ENCODE measurements at regions not wholly inside any gene's neighbourhood (a gene's known extent, or its start where the extent isn't known, plus 50 kb on each side); places are given as distances from the start of the nearest gene placed in this dataset.

- no peaks in the 10 kb centered on the region for H3K27me3 ChIP-seq (ENCODE audit: insufficient read depth, poor library complexity, severe bottlenecking)
- H3K27ac ChIP-seq (replicated peaks), result peak overlapping the region; percentile 76
- no peak overlapping the region for H3K4me3 ChIP-seq (replicated peaks; ENCODE audit: insufficient read depth, low read length)
- TF ChIP-seq POLR2AphosphoS5 (IDR thresholded peaks at IDR 0.05; ENCODE audit: low read depth) (no peak), CTCF (IDR thresholded peaks at IDR 0.05; ENCODE audit: insufficient read depth, low read length) (peak; percentile 54)
- peak; percentile 72 to 75 for DNase-seq (ENCODE audit: low read depth in 1 of 2, low spot score in 1 of 2)
These were observed 108.8 kb upstream of the ATF7IP start for GRCh38 chr12:14256555-14257169.

- no peaks in the 10 kb centered on the region for H3K27me3 ChIP-seq (ENCODE audit: insufficient read depth, poor library complexity, severe bottlenecking)
- TF ChIP-seq POLR2AphosphoS5 (IDR thresholded peaks at IDR 0.05; ENCODE audit: low read depth) (no peak), SPI1 (IDR thresholded peaks at IDR 0.05; ENCODE audit: borderline replicate concordance, low read depth) (no peak), REST (IDR thresholded peaks at IDR 0.05; ENCODE audit: insufficient replicate concordance, low read depth) (no peak)
- no peak overlapping the region for H3K4me3 ChIP-seq (replicated peaks; ENCODE audit: insufficient read depth, low read length)
- H3K27ac ChIP-seq (replicated peaks), result peak overlapping the region; percentile 76
- DNase-seq (ENCODE audit: low read depth in 1 of 2, low spot score in 1 of 2), result no peak
These were observed 108.2 kb upstream of the ATF7IP start for GRCh38 chr12:14257303-14257733.

- no peak overlapping the region for H3K4me3 ChIP-seq (replicated peaks; ENCODE audit: insufficient read depth, low read length)
- DNase-seq (ENCODE audit: low read depth in 1 of 2, low spot score in 1 of 2), result peak in 1 of 2 experiments; percentile 80
- H3K27me3 ChIP-seq (ENCODE audit: insufficient read depth, poor library complexity, severe bottlenecking), result no peaks in the 10 kb centered on the region
- no peak for TF ChIP-seq CTCF (IDR thresholded peaks at IDR 0.05; ENCODE audit: insufficient read depth, low read length)
- TF ChIP-seq POLR2AphosphoS5 (IDR thresholded peaks at IDR 0.05; ENCODE audit: low read depth), result no peak
- TF ChIP-seq REST (IDR thresholded peaks at IDR 0.05; ENCODE audit: insufficient replicate concordance, low read depth), result no peak
- peak overlapping the region; percentile 76 for H3K27ac ChIP-seq (replicated peaks)
These were observed 107.5 kb upstream of the ATF7IP start for GRCh38 chr12:14257734-14258574.

GRCh38 chr12:14258575-14258940 is 106.9 kb upstream of the ATF7IP start:
- TF ChIP-seq CTCF (IDR thresholded peaks at IDR 0.05; ENCODE audit: insufficient read depth, low read length) (no peak), GABPA (IDR thresholded peaks at IDR 0.05; ENCODE audit: low read depth) (no peak), REST (IDR thresholded peaks at IDR 0.05; ENCODE audit: insufficient replicate concordance, low read depth) (no peak), POLR2AphosphoS5 (IDR thresholded peaks at IDR 0.05; ENCODE audit: low read depth) (no peak), SPI1 (IDR thresholded peaks at IDR 0.05; ENCODE audit: borderline replicate concordance, low read depth) (no peak)
- Histone ChIP-seq H3K4me3 (replicated peaks; ENCODE audit: insufficient read depth, low read length) (no peak overlapping the region), H3K27ac (replicated peaks) (peak overlapping the region; percentile 76), H3K27me3 (ENCODE audit: insufficient read depth, poor library complexity, severe bottlenecking) (no peaks in the 10 kb centered on the region)
- DNase-seq (ENCODE audit: low read depth in 1 of 2, low spot score in 1 of 2), result no peak
